GM19467 (cell line): ENCODE measurements at regions not wholly inside any gene's neighbourhood (a gene's known extent, or its start where the extent isn't known, plus 50 kb on each side); places are given as distances from the start of the nearest gene placed in this dataset.

Source experiments
- ATAC-seq: cut with Tn5 transposase; IDR thresholded peaks from one replicate; pipeline ENCODE4 v1.9.1; 2021; ENCODE audit warnings: mild to moderate bottlenecking, moderate library complexity; ENCODE audit not compliant: unreplicated experiment

- no peak for ATAC-seq
Observed at GRCh38 chr9:18137815-18138214, 336.1 kb upstream of the ADAMTSL1 start.

- no peak for ATAC-seq
Observed at GRCh38 chr9:18138656-18139055, 335.3 kb upstream of the ADAMTSL1 start.

- ATAC-seq: no peak
Observed at GRCh38 chr9:18141681-18142080, 332.3 kb upstream of the ADAMTSL1 start.

- no peak for ATAC-seq
Observed at GRCh38 chr9:18143073-18143745, 330.7 kb upstream of the ADAMTSL1 start.

DNA sequence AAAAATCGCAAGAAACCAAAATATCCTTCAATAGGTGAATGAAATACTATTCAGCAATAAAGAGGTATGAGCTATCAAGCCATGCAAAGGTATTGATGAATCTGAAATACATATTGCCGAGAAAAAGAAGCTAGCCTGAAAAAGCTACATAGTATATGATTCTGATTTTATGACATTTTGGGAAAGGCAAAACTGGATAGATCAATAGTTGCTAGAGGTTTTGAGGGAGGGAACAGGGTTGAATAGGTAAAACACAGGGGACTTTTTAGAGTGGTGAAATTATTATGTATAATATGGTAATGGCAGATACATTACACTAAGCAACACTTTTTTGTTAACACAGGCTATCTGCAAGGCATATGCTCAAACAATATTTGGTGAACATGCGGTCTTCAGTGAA is 327.6 kb upstream of the ADAMTSL1 start:
- ATAC-seq: no peak

DNA sequence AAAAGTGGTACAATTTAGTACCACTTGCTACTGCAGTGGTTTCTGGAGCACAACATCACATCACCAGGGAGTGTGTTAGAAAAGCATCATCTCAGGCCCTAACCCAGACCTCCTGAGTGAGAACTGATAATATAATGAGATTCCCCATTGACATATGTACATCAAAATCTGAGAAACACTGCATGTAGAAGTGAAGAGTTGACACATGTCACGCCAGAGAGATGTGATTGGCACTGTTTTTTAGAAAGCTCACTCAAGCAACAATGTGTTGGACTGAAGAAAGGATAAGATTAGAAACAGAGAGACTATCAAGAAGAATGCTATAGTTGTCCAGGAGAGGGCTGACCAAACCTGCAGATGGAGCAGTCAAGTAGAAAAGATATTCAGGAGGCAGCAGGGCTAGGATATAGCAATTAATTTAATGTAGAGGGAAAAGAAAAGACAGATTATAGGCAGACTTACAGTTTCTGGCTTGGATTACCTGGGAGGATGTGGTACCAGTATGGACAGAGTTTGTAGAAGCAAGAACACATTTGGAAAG is 324.4 kb upstream of the ADAMTSL1 start:
- ATAC-seq: no peak

GRCh38 chr9:18154661-18155060 is 319.3 kb upstream of the ADAMTSL1 start:
- ATAC-seq: no peak

- no peak for ATAC-seq
Observed at GRCh38 chr9:18159254-18159653, 314.7 kb upstream of the ADAMTSL1 start.

DNA sequence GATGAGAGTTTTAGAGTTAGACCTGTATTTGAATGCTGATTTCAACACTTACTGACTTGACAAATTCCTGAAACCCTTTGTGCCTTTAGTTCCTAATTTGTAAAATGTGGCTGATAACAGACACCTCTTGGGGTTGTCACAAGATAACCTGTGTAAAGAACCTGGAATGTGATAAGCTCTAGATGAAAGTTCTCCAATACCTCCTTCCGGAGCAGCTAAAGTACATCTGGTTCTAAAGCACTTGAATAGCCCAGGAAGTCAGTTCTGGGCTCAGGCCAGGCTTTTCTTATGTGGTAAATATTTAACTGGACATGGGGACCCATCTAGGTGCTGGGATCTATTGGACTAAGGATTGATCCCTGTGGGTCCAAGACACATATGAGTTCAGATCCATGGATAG is 310.8 kb upstream of the ADAMTSL1 start:
- no peak for ATAC-seq

GRCh38 chr9:18167733-18168132 is 306.2 kb upstream of the ADAMTSL1 start:
- no peak for ATAC-seq

- ATAC-seq: no peak
Observed at GRCh38 chr9:18173923-18174322, 300.0 kb upstream of the ADAMTSL1 start.

DNA sequence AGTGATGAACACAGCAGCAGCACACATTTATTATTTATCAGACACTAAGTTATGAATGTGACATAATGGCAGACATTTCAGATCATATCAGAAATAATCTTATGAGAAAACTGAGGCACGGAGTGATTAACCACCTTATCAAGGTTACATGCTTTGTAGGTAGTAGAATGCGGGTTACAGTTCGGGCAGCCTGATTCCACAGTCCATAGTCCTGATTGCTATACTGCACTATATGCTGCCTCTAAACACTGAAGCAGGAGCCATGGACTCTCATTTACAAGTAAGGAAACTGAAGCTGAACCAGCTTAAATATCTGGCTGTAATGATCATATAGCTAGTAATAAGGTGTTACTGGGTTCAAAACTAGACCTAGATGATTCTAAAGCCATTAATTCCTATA is 291.3 kb upstream of the ADAMTSL1 start:
- ATAC-seq: no peak

GRCh38 chr9:18183974-18184373 is 290.0 kb upstream of the ADAMTSL1 start:
- ATAC-seq: no peak

DNA sequence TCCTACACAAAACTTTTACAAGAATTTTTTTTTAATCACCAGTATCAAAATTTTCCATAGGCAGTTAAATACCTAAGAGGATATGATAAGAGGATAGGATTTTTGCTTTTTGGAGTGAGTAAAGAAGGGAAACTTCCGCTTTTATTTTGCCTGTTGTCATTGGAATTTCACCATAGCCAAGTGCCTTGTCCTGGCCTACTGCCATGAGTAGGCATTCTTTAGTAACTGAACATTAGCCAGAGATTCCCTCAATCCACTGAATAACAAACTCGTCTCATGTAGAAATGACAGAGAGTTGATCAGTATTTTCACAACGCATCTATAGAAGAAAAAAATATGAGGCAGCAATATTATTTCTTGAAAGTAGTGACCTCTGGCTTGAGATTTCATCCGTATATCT is 289.6 kb upstream of the ADAMTSL1 start:
- ATAC-seq: no peak

GRCh38 chr9:18185196-18185595 is 288.8 kb upstream of the ADAMTSL1 start:
- no peak for ATAC-seq

- no peak for ATAC-seq
Observed at GRCh38 chr9:18188971-18189370, 285.0 kb upstream of the ADAMTSL1 start.

GRCh38 chr9:18189871-18190670 is 283.9 kb upstream of the ADAMTSL1 start:
- ATAC-seq: no peak

DNA sequence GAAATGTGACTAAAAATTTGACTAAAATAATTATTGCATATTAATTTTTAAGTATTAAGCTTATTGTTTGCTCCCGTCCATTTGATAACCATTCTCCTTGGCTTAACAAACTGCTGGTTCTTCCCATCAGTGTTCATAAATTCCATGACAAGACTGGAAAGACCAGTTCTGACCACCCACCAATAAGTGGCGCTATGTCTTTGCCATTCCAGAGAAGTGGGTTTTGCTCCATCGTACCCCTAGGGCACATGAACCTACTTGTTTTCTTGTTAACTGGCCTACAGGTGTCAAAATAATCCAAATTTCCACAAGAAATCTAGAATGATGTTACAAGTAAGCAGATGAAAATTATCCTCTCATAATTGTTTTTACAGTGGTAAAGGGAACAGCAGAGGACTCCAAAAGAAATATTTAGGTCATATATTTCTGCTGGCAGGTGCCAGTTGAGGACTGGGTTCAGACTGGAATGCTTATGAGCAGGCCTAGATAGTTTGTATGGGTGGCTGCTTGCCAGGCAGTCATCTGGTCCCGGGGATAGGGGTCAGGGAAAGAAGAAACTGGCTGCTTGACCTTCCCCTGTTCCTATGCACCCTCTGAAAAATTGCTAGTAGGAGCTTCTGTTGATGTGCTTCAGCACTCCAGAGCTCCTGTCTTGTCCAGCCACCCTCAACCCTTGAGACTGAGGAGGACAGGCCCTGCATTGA is 283.1 kb upstream of the ADAMTSL1 start:
- ATAC-seq: no peak

- no peak for ATAC-seq
Observed at GRCh38 chr9:18194316-18194715, 279.6 kb upstream of the ADAMTSL1 start.

DNA sequence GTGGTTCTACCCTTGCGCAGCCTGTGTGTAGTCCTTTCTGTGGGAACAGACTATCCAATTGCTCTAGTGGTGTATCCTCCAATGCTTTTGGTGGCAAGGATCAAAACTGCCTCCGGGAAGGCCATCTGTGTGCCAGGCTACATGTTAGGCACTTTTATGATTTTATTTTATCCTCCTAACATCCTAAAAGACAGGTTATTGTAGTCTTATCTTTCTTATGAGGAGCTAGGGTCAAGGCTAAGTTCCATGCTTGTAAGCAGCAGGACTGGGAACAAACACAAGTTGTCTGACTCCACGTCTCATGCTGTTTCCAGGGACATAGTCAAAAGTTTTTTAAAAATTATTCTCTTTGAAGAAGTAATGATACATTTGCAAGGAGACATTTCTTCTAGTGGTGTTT is 278.7 kb upstream of the ADAMTSL1 start:
- ATAC-seq: no peak

DNA sequence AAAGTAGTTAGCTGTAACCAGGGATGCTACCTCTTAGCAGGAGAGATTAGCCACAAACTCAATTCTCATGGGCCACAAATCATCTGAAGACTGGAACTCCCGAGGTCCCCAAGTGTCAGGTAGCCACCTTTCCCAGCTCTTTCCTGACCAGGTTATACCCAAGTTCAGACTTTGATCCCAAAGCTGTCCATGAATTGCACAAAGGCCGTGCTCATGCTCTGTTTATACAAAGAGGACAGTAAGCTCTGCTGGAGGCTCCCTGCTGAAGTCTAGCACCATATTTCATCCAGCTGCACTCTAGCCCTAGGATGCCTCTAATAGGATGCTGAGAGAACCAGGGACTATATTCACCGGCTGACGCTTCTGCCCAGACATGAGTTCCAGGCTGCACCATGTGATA is 271.0 kb upstream of the ADAMTSL1 start:
- no peak for ATAC-seq

- ATAC-seq: no peak
Observed at GRCh38 chr9:18207735-18208134, 266.2 kb upstream of the ADAMTSL1 start.
